Dedifferentiated amniotic fluid mesenchymal stem cell (primary cell): ENCODE measurements at regions not wholly inside any gene's neighbourhood (a gene's known extent, or its start where the extent isn't known, plus 50 kb on each side); places are given as distances from the start of the nearest gene placed in this dataset.
"Not testable (repeated sequence)": the region's sequence is repeated elsewhere in the genome, so short reads cannot be mapped to it uniquely, and the experiment has no call there.

Experiments used
- DNase-seq: peaks from one replicate; pipeline ENCODE4 v3.0.0-alpha.2; 2016; ENCODE audit errors: extremely low spot score

DNA sequence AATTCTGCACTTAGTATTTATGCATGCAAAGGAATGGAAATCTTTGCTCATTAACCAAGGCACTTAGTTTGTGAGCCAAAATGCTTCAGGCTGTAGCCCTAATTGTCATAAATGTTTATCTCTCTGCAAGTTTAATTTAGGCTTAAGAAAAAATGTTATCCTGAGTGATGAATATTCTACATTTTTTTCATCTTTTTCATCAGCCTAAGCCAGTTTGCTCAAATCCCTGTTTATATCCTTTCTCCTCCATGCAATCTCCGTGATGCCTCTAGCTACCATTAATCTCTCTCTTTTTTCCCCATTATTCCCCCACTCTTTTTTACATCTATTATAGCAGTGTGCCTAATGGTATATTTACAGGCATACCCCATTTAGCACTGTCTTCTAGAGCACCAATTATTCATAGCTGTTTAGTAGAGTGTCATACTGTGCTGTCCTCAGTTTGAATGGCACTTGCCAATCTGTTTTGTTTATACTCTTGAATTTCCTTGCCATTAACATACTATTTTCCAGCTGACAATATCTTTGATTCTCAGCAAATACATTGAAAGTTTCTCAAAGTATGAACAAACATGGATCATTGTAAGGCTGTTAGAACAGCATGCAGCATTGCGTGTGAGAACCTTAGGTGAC, 1457.0 kb downstream of the MAT2B start:
- no peak for DNase-seq

DNA sequence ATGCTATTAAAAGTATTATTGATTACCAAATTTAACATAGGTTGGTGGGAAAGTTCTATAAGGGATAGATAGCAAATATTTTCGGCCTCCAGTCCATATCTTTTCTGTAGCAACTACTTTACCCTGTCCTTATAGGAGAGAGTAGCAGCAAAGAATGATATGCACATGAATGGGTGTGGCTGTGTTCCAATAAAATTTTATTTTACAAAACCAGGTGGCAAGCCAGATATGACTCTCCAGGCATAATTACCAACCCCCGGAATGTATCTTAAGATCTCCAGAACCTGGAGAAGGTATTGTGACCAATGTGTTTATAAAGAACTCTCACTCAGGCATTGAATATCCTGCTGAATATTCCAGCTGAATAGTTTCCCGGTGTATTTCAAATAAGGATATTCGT, 1461.2 kb downstream of the MAT2B start:
- no peak for DNase-seq

GRCh38 chr5:164967354-164967753, 1461.9 kb downstream of the MAT2B start:
- DNase-seq = no peak

GRCh38 chr5:164972973-164973372, 1467.6 kb downstream of the MAT2B start:
- no peak for DNase-seq

DNA sequence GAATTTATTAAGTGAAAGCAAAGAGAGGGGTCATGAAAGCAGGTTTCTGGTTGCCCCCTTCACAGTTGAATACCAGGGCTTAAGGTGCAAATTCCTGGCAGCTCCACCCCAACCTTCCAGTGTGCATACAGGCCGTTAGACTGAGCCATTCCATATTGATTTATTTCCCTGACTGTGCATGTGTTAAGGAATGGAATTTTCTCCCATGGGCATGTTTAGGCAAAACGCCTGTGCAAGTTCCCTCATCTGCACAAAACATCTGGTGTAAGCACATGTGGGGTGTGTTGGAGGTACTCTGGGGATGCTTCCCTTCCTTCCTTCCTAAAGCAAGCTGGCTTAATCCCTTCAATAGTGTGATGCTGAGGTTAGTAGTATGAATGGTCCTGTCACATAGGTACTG, 1470.6 kb downstream of the MAT2B start:
- DNase-seq = no peak

- no peak for DNase-seq
Measured at GRCh38 chr5:164980480-164980879, 1475.1 kb downstream of the MAT2B start.

GRCh38 chr5:164998142-164998541, 1492.7 kb downstream of the MAT2B start:
- no peak for DNase-seq

DNA sequence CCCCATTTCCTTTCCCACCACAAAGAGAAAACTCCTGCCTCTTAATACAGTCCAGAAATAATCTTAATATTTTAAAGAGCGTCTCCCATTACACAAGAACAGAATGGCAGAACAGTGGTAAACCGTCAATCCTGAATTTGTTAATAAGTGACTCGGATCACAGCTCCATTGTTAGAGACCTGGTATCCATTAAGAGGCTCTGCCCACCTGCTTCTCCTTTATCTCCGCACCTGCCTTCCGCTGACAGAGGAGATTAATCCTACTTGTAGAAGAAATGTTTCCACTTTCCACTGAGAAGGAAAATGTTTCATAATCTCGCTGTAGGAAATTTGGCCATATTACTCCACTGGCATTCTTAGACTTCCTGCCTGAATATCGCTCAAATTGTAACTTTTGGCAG, 1493.2 kb downstream of the MAT2B start:
- no peak for DNase-seq

GRCh38 chr5:165000479-165001190, 1495.2 kb downstream of the MAT2B start:
- DNase-seq = no peak

DNA sequence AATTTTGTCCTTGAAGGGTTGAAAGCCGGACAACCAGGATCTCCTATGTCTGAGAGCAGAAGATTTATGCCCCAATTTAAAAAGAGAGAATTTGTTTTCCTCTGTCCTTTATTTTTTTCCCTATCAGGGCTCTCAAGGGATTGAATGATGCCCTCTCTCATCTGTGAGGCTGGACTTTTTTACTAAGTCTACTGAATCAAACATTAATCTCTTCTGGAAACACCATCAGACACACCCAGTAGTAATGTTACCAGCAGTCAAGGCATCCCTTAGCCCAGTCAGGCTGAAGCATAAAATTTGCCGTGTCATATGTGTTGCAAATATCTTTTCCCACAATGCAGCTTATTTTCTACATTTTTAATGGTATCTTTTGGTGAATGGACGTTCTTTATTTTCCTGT, 1497.9 kb downstream of the MAT2B start:
- DNase-seq = no peak

DNA sequence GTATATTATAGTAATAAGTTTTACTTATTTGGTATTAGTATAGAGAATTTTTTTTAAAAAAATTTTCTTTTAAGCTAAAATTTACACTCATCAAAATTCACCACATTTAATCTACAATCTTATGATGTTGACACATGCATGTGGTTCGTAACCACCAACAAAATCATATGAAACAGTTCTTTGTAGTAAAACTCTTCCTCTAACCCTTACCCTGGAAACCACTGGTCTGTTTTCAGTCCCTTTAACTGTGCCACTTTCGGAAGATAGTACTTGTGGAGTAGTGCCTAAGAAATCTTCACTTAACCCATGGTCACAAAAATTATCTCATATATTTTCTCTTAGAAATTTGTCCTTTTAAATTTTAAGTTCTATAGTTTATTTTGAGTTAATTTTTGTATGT, 1498.8 kb downstream of the MAT2B start:
- DNase-seq = no peak

- DNase-seq = no peak
Measured at GRCh38 chr5:165014439-165014838, 1509.0 kb downstream of the MAT2B start.

DNA sequence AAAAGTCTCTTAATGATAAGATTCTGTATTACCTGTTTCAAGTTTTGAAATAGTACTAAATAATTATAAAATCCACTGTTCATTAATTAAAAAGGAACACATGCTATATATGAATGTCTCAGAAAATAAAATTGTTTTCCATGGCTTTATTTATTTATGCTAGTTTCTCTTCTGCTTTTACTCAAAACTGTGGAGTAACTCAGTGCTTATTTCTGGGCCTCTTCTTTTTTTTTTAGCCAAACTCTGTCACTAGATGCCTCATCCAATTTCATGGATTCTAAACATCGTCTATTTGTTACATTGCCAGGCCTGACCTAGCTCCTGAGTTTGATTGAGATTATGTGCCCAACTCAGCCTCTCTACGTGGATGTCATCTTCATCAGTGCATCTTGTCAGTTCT, 1509.7 kb downstream of the MAT2B start:
- DNase-seq = no peak

GRCh38 chr5:165015547-165015946, 1510.1 kb downstream of the MAT2B start:
- no peak for DNase-seq

DNA sequence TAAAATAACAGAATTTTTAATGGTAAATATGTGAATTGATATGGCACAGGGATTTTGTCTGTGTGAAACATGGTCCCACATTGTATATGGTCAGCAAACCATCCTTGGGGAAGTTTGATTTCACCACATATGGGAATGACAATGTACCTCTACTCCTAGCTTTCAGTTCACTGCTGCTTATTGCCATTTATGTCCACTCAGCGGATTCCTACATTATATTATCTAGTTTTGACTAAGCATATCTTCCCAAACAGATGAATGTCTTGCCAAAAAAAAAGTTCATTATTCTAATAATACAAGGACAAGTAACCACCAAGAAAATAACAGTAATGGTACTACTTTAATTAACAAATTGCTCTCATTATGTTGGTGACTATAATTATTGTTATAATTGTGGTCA, 1521.6 kb downstream of the MAT2B start:
- no peak for DNase-seq

DNA sequence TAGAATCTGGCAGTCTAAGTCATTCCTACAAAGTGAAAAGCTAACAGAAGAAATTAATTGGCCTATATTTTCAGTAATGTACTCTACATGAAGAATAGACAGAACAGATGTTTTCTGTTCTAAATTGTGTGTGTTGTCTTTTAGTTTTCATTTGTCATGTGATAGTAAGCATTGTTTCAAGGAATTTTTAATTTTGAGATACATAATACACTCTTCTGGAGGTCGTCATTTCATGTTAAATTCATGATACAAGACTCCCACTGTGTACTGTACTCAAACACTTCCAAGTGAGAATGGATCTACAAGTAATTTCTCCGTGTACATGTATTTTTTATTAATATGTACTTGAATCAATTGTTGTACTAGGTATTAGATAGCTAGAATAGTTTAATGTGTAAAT, 1522.9 kb downstream of the MAT2B start:
- no peak for DNase-seq

- no peak for DNase-seq
Measured at GRCh38 chr5:165029099-165029870, 1523.9 kb downstream of the MAT2B start.

- DNase-seq = no peak
Measured at GRCh38 chr5:165030971-165031370, 1525.6 kb downstream of the MAT2B start.

DNA sequence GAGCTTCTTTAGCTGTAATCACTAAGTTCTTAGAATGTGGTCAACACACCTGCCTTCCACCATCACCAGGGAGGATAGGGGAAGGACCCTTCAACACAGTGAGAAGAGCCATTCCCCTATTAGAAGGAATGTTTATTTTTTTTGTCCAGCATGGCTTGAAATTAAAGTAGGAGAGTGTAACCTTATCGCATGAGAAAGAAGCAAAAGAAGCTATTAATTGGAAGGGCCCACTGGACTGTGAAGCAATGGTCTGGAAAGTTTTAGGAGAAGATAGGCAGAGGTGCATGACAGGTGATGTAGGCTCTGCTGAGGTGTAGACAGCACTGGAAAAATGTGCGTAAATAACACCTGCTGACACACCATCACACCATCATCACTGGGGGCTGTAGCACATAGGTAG, 1526.0 kb downstream of the MAT2B start:
- DNase-seq = no peak

DNA sequence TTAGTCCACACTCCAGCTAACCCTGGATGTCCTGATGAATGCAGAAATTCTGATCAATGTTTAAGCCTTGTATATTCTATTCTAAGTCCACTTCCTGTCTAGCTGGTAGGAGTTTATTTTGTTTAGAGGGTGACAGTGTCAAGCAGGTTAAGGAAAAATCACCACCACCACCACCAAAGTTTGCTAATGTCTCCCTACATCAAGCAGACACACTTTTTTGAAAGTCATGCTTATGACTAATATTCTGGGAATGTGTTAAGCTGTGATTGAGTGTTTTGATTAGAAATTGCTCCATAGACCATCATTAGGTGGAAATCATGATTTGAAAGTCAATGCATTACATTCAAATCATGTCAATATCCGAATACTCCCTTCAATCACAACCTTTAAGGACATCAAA, 1530.1 kb downstream of the MAT2B start:
- DNase-seq = no peak

- no peak for DNase-seq
Measured at GRCh38 chr5:165039748-165040147, 1534.3 kb downstream of the MAT2B start.

DNA sequence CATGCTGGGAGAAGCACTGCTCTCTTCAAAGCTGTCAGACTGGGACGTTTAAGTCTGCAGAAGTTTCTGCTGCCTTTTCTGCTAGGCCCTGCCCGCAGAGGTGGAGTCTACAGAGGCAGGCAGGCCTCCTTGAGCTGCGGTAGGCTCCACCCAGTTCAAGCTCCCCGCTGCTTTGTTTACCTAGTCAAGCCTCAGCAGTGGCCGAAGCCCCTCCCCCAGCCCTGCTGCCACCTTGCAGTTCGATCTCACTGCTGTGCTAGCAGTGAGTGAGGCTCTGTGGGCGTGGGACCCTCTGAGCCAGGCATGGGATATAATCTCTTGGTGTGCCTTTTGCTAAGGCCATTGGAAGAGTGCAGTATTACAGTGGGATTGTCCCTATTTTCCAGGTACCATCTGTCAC, 1540.5 kb downstream of the MAT2B start:
- DNase-seq = not testable (repeated sequence)

DNA sequence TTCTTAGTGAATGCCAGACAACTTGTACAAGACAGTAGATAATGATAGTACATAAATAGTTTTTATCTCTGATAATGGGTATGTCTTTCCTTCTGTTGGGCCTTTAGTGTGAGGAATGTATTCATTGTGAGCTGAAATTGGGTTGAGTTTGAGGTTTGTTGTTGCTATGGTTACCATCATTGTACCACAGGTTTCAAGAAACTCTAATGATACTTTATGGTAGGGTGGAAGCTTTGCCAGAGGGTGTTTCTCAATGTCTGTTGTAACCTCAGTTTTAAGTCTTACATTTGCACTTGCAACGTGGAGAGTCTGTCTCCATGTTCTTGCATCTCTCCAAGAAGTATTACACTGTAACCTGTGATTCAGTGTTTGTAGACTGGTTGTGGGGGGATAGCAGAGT, 1550.1 kb downstream of the MAT2B start:
- no peak for DNase-seq
